ENCODE measurements at regions not wholly inside any gene's neighbourhood (a gene's known extent, or its start where the extent isn't known, plus 50 kb on each side); places are given as distances from the start of the nearest gene placed in this dataset.

GRCh38 chr6:125558241-125558843 is 191.1 kb upstream of the HEY2 start:
- Histone ChIP-seq H3K4me3 (ENCODE audit: low read length) (no peak overlapping the region), H3K36me3 (ENCODE audit: insufficient read depth, low read length) (no peaks in the 10 kb centered on the region), H3K4me1 (ENCODE audit: low read length) (no peaks in the 10 kb centered on the region), H4K20me1 (ENCODE audit: insufficient read depth, low read depth, low read length) (no peaks in the 10 kb centered on the region), H3K79me2 (ENCODE audit: low read length) (no peaks in the 10 kb centered on the region), H3K9me3 (ENCODE audit: low read length) (no peaks in the 10 kb centered on the region), H3K27ac (ENCODE audit: low read length) (no peak overlapping the region), H2AFZ (ENCODE audit: low read length) (no peak overlapping the region), H3K9ac (ENCODE audit: low read length) (no peak overlapping the region), H3K4me2 (ENCODE audit: low read depth, low read length, poor library complexity, severe bottlenecking) (no peak overlapping the region), H3K27me3 (ENCODE audit: low read length) (no peaks in the 10 kb centered on the region), H3K9me2 (replicated peaks; ENCODE audit: insufficient read depth, low read length) (no peaks in the 10 kb centered on the region)
- DNase-seq, result no peak

GRCh38 chr6:125558907-125559306 is 190.5 kb upstream of the HEY2 start:
- H3K9me3 ChIP-seq (ENCODE audit: low read length), result no peaks in the 10 kb centered on the region
- no peaks in the 10 kb centered on the region for H3K27me3 ChIP-seq (ENCODE audit: low read length)
- no peaks in the 10 kb centered on the region for H3K4me1 ChIP-seq (ENCODE audit: low read length)
- no peak overlapping the region for H3K9ac ChIP-seq (ENCODE audit: low read length)
- H2AFZ ChIP-seq (ENCODE audit: low read length), result no peak overlapping the region
- H3K27ac ChIP-seq (ENCODE audit: low read length), result no peak overlapping the region
- no peak overlapping the region for H3K4me3 ChIP-seq (ENCODE audit: low read length)
- H3K36me3 ChIP-seq (ENCODE audit: insufficient read depth, low read length), result no peaks in the 10 kb centered on the region
- H3K9me2 ChIP-seq (replicated peaks; ENCODE audit: insufficient read depth, low read length), result no peaks in the 10 kb centered on the region
- no peak overlapping the region for H3K4me2 ChIP-seq (ENCODE audit: low read depth, low read length, poor library complexity, severe bottlenecking)
- no peaks in the 10 kb centered on the region for H3K79me2 ChIP-seq (ENCODE audit: low read length)
- DNase-seq, result no peak
- H4K20me1 ChIP-seq (ENCODE audit: insufficient read depth, low read depth, low read length), result no peaks in the 10 kb centered on the region

GRCh38 chr6:125562156-125562555 is 187.3 kb upstream of the HEY2 start:
- Histone ChIP-seq H3K27ac (ENCODE audit: low read length) (no peak overlapping the region), H3K9me3 (ENCODE audit: low read length) (no peaks in the 10 kb centered on the region), H3K9ac (ENCODE audit: low read length) (no peak overlapping the region), H3K9me2 (replicated peaks; ENCODE audit: insufficient read depth, low read length) (no peaks in the 10 kb centered on the region), H3K4me1 (ENCODE audit: low read length) (no peaks in the 10 kb centered on the region), H4K20me1 (ENCODE audit: insufficient read depth, low read depth, low read length) (no peaks in the 10 kb centered on the region), H3K36me3 (ENCODE audit: insufficient read depth, low read length) (no peaks in the 10 kb centered on the region), H3K79me2 (ENCODE audit: low read length) (no peaks in the 10 kb centered on the region), H3K27me3 (ENCODE audit: low read length) (no peaks in the 10 kb centered on the region), H3K4me3 (ENCODE audit: low read length) (no peak overlapping the region), H2AFZ (ENCODE audit: low read length) (no peak overlapping the region), H3K4me2 (ENCODE audit: low read depth, low read length, poor library complexity, severe bottlenecking) (no peak overlapping the region)
- no peak for DNase-seq

GRCh38 chr6:125564941-125565340 is 184.5 kb upstream of the HEY2 start:
- DNase-seq, result no peak
- no peaks in the 10 kb centered on the region for H3K27me3 ChIP-seq (ENCODE audit: low read length)
- H3K79me2 ChIP-seq (ENCODE audit: low read length), result no peaks in the 10 kb centered on the region
- no peak overlapping the region for H3K4me3 ChIP-seq (ENCODE audit: low read length)
- H3K4me1 ChIP-seq (ENCODE audit: low read length), result peaks cover 7% of the 10 kb centered on the region
- no peaks in the 10 kb centered on the region for H3K9me3 ChIP-seq (ENCODE audit: low read length)
- H4K20me1 ChIP-seq (ENCODE audit: insufficient read depth, low read depth, low read length), result no peaks in the 10 kb centered on the region
- H3K4me2 ChIP-seq (ENCODE audit: low read depth, low read length, poor library complexity, severe bottlenecking), result no peak overlapping the region
- no peak overlapping the region for H3K9ac ChIP-seq (ENCODE audit: low read length)
- H2AFZ ChIP-seq (ENCODE audit: low read length), result no peak overlapping the region
- H3K36me3 ChIP-seq (ENCODE audit: insufficient read depth, low read length), result no peaks in the 10 kb centered on the region
- H3K9me2 ChIP-seq (replicated peaks; ENCODE audit: insufficient read depth, low read length), result no peaks in the 10 kb centered on the region
- H3K27ac ChIP-seq (ENCODE audit: low read length), result no peak overlapping the region

GRCh38 chr6:125567407-125567806 is 182.0 kb upstream of the HEY2 start:
- no peaks in the 10 kb centered on the region for H4K20me1 ChIP-seq (ENCODE audit: insufficient read depth, low read depth, low read length)
- DNase-seq, result no peak
- H3K4me1 ChIP-seq (ENCODE audit: low read length), result peaks cover 15% of the 10 kb centered on the region
- no peaks in the 10 kb centered on the region for H3K79me2 ChIP-seq (ENCODE audit: low read length)
- H3K27me3 ChIP-seq (ENCODE audit: low read length), result no peaks in the 10 kb centered on the region
- H3K9me2 ChIP-seq (replicated peaks; ENCODE audit: insufficient read depth, low read length), result no peaks in the 10 kb centered on the region
- no peak overlapping the region for H2AFZ ChIP-seq (ENCODE audit: low read length)
- H3K27ac ChIP-seq (ENCODE audit: low read length), result no peak overlapping the region
- H3K4me3 ChIP-seq (ENCODE audit: low read length), result no peak overlapping the region
- H3K36me3 ChIP-seq (ENCODE audit: insufficient read depth, low read length), result no peaks in the 10 kb centered on the region
- H3K4me2 ChIP-seq (ENCODE audit: low read depth, low read length, poor library complexity, severe bottlenecking), result no peak overlapping the region
- no peak overlapping the region for H3K9ac ChIP-seq (ENCODE audit: low read length)
- H3K9me3 ChIP-seq (ENCODE audit: low read length), result no peaks in the 10 kb centered on the region

- no peak overlapping the region for H3K27ac ChIP-seq (ENCODE audit: low read length)
- no peaks in the 10 kb centered on the region for H3K9me3 ChIP-seq (ENCODE audit: low read length)
- no peak for DNase-seq
- no peaks in the 10 kb centered on the region for H4K20me1 ChIP-seq (ENCODE audit: insufficient read depth, low read depth, low read length)
- H3K4me1 ChIP-seq (ENCODE audit: low read length), result peaks cover 15% of the 10 kb centered on the region
- no peaks in the 10 kb centered on the region for H3K79me2 ChIP-seq (ENCODE audit: low read length)
- H3K9ac ChIP-seq (ENCODE audit: low read length), result no peak overlapping the region
- H3K4me3 ChIP-seq (ENCODE audit: low read length), result no peak overlapping the region
- H2AFZ ChIP-seq (ENCODE audit: low read length), result no peak overlapping the region
- no peaks in the 10 kb centered on the region for H3K9me2 ChIP-seq (replicated peaks; ENCODE audit: insufficient read depth, low read length)
- no peak overlapping the region for H3K4me2 ChIP-seq (ENCODE audit: low read depth, low read length, poor library complexity, severe bottlenecking)
- no peaks in the 10 kb centered on the region for H3K36me3 ChIP-seq (ENCODE audit: insufficient read depth, low read length)
- no peaks in the 10 kb centered on the region for H3K27me3 ChIP-seq (ENCODE audit: low read length)
These were observed 180.8 kb upstream of the HEY2 start for GRCh38 chr6:125568609-125569008.

- DNase-seq, result no peak
These were observed 178.9 kb upstream of the HEY2 start for GRCh38 chr6:125570526-125570925.

GRCh38 chr6:125571207-125571755 is 178.2 kb upstream of the HEY2 start:
- no peak overlapping the region for H3K9ac ChIP-seq (ENCODE audit: low read length)
- peaks cover 15% of the 10 kb centered on the region for H3K4me1 ChIP-seq (ENCODE audit: low read length)
- no peak overlapping the region for H3K4me2 ChIP-seq (ENCODE audit: low read depth, low read length, poor library complexity, severe bottlenecking)
- H3K79me2 ChIP-seq (ENCODE audit: low read length), result no peaks in the 10 kb centered on the region
- H4K20me1 ChIP-seq (ENCODE audit: insufficient read depth, low read depth, low read length), result no peaks in the 10 kb centered on the region
- DNase-seq, result no peak
- no peak overlapping the region for H3K27ac ChIP-seq (ENCODE audit: low read length)
- no peaks in the 10 kb centered on the region for H3K36me3 ChIP-seq (ENCODE audit: insufficient read depth, low read length)
- no peaks in the 10 kb centered on the region for H3K9me2 ChIP-seq (replicated peaks; ENCODE audit: insufficient read depth, low read length)
- no peak overlapping the region for H3K4me3 ChIP-seq (ENCODE audit: low read length)
- no peak overlapping the region for H2AFZ ChIP-seq (ENCODE audit: low read length)
- no peaks in the 10 kb centered on the region for H3K27me3 ChIP-seq (ENCODE audit: low read length)
- no peaks in the 10 kb centered on the region for H3K9me3 ChIP-seq (ENCODE audit: low read length)

More at GRCh38 chr6:125570526-125570925, 178.9 kb upstream of the HEY2 start:
- Histone ChIP-seq H3K4me2 (ENCODE audit: low read depth, low read length, poor library complexity, severe bottlenecking) (peak overlapping the region; percentile 38), H3K4me1 (ENCODE audit: low read length) (peaks cover 15% of the 10 kb centered on the region), H2AFZ (ENCODE audit: low read length) (no peak overlapping the region), H3K9me2 (replicated peaks; ENCODE audit: insufficient read depth, low read length) (no peaks in the 10 kb centered on the region), H3K4me3 (ENCODE audit: low read length) (no peak overlapping the region), H3K9ac (ENCODE audit: low read length) (no peak overlapping the region), H3K27me3 (ENCODE audit: low read length) (no peaks in the 10 kb centered on the region), H3K27ac (ENCODE audit: low read length) (no peak overlapping the region), H4K20me1 (ENCODE audit: insufficient read depth, low read depth, low read length) (no peaks in the 10 kb centered on the region), H3K79me2 (ENCODE audit: low read length) (no peaks in the 10 kb centered on the region), H3K9me3 (ENCODE audit: low read length) (no peaks in the 10 kb centered on the region), H3K36me3 (ENCODE audit: insufficient read depth, low read length) (no peaks in the 10 kb centered on the region)

All from Karpas-422 (cell line).